ENCODE measurements at regions not wholly inside any gene's neighbourhood (a gene's known extent, or its start where the extent isn't known, plus 50 kb on each side); places are given as distances from the start of the nearest gene placed in this dataset.

DNA sequence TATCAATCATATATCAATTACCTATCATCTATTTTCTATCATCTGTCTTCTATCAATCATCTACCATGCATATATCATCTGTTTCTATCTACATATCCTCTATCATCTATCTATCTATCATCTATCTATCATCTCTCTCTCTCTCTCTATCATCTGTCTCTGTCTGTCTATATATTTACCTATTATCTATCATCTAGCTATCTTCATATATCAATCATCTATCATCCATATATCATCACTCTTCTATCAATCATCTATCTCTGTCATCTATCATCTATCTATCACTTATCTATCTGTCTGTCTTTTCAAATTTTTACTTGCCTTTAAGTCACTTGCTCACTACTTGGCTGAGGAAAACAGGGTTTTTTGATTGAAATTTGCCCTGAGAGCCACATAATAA, 592.3 kb downstream of the DCDC2C start:
- TF ChIP-seq, protein P1, sequence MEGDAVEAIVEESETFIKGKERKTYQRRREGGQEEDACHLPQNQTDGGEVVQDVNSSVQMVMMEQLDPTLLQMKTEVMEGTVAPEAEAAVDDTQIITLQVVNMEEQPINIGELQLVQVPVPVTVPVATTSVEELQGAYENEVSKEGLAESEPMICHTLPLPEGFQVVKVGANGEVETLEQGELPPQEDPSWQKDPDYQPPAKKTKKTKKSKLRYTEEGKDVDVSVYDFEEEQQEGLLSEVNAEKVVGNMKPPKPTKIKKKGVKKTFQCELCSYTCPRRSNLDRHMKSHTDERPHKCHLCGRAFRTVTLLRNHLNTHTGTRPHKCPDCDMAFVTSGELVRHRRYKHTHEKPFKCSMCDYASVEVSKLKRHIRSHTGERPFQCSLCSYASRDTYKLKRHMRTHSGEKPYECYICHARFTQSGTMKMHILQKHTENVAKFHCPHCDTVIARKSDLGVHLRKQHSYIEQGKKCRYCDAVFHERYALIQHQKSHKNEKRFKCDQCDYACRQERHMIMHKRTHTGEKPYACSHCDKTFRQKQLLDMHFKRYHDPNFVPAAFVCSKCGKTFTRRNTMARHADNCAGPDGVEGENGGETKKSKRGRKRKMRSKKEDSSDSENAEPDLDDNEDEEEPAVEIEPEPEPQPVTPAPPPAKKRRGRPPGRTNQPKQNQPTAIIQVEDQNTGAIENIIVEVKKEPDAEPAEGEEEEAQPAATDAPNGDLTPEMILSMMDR (IDR thresholded peaks at IDR 0.05; ENCODE audit: low read depth, low read length, poor library complexity, severe bottlenecking), result no peak
- TF ChIP-seq EZH2phosphoT487 (IDR thresholded peaks at IDR 0.05; ENCODE audit: borderline replicate concordance, low read length), result no peak
